PC-9 (cell line): ENCODE measurements at regions not wholly inside any gene's neighbourhood (a gene's known extent, or its start where the extent isn't known, plus 50 kb on each side); places are given as distances from the start of the nearest gene placed in this dataset.

Experiments
- EZH2 ChIP-seq: fragments of 200-600 bp; sonication (generic); IDR thresholded peaks from 2 replicates; pipeline ENCODE4 v1.8.0; 2017; ENCODE audit warnings: antibody characterized with exemption, low read depth
- TF ChIP-seq, protein P1 (sequence below): fragments of 200-600 bp; sonication (generic); conservative IDR thresholded peaks from 2 replicates; pipeline ENCODE4 v1.6.1; 2017; ENCODE audit warnings: mixed run types, antibody characterized with exemption, mild to moderate bottlenecking, moderate library complexity

DNA sequence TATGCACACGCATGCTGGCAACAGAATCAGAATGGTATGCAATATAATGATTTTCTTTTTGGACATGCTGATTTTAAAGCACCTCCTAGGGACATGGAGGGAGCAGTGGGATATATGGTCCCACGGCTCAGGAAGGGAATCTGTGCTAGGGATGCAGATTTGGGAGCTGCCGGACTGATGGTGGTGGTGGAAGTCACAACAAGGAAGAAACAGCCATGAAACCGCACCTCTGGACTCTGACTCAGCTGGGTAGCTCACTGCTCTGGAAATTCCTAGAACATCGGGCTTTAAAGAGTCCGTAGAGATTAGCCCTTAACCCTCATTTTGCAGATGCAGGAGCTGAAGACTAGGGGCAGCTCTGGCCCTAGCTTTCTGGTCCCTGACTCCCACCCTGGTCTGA is 364.3 kb upstream of the KLHL29 start:
- TF ChIP-seq, protein P1, sequence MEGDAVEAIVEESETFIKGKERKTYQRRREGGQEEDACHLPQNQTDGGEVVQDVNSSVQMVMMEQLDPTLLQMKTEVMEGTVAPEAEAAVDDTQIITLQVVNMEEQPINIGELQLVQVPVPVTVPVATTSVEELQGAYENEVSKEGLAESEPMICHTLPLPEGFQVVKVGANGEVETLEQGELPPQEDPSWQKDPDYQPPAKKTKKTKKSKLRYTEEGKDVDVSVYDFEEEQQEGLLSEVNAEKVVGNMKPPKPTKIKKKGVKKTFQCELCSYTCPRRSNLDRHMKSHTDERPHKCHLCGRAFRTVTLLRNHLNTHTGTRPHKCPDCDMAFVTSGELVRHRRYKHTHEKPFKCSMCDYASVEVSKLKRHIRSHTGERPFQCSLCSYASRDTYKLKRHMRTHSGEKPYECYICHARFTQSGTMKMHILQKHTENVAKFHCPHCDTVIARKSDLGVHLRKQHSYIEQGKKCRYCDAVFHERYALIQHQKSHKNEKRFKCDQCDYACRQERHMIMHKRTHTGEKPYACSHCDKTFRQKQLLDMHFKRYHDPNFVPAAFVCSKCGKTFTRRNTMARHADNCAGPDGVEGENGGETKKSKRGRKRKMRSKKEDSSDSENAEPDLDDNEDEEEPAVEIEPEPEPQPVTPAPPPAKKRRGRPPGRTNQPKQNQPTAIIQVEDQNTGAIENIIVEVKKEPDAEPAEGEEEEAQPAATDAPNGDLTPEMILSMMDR: no peak
- no peak for TF ChIP-seq EZH2
